DMS 273 (cell line): ENCODE measurements at regions not wholly inside any gene's neighbourhood (a gene's known extent, or its start where the extent isn't known, plus 50 kb on each side); places are given as distances from the start of the nearest gene placed in this dataset.

Experiments used
- DNase-seq: peaks from one replicate; lab custom pipeline; 2025; ENCODE audit not compliant: unreplicated experiment; lab: John Stamatoyannopoulos, UW

GRCh38 chr7:1320616-1321240, 88.1 kb downstream of the UNCX start:
- DNase-seq = no peak

- DNase-seq = no peak
Observed at GRCh38 chr7:1321411-1322239, 89.0 kb downstream of the UNCX start.

GRCh38 chr7:1322240-1323110, 89.8 kb downstream of the UNCX start:
- no peak for DNase-seq

GRCh38 chr7:1323178-1324027, 90.7 kb downstream of the UNCX start:
- no peak for DNase-seq

- DNase-seq = no peak
Observed at GRCh38 chr7:1324028-1324900, 91.6 kb downstream of the UNCX start.

- DNase-seq = peak; percentile 55
Observed at GRCh38 chr7:1325246-1325645, 92.6 kb downstream of the UNCX start.

- DNase-seq = no peak
Observed at GRCh38 chr7:1325646-1326510, 93.2 kb downstream of the UNCX start.

- DNase-seq = no peak
Observed at GRCh38 chr7:1326511-1326785, 93.8 kb downstream of the UNCX start.

- no peak for DNase-seq
Observed at GRCh38 chr7:1329261-1329660, 96.6 kb downstream of the UNCX start.

- DNase-seq = no peak
Observed at GRCh38 chr7:1329966-1330800, 97.5 kb downstream of the UNCX start.

GRCh38 chr7:1330801-1331425, 98.2 kb downstream of the UNCX start:
- DNase-seq = peak; percentile 57

- peak; percentile 98 for DNase-seq
Observed at GRCh38 chr7:1331561-1332467, 99.1 kb downstream of the UNCX start.

- DNase-seq = no peak
Observed at GRCh38 chr7:1336509-1336908, 103.8 kb downstream of the UNCX start.

- no peak for DNase-seq
Observed at GRCh38 chr7:1339611-1340010, 106.9 kb downstream of the UNCX start.

- no peak for DNase-seq
Observed at GRCh38 chr7:1340031-1340430, 107.4 kb downstream of the UNCX start.

GRCh38 chr7:1340461-1341360, 108.0 kb downstream of the UNCX start:
- no peak for DNase-seq
